ENCODE measurements at regions not wholly inside any gene's neighbourhood (a gene's known extent, or its start where the extent isn't known, plus 50 kb on each side); places are given as distances from the start of the nearest gene placed in this dataset.

DNA sequence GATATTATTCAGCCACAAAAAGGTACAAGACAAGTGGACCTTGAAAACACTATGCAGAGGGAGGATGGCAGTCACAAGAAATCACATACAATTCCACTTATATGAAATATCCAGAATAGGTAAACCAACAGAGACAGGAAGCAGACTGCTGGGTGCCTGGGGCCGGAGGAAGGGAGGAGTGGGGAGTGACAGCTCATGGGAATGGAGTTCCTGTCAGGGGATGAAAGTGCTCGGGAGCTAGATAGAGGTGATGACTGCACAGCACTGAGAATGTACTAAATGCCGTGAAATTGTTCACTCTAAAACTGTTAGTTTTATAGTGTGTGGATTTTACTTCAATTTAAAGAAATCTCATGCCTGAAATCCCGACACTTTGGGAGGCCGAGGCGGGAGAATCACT is 74.2 kb upstream of the MED9 start:
- Mint-ChIP-seq H3K4me1 (peaks cover 52% of the 10 kb centered on the region), H3K9me3 (ENCODE audit: insufficient read depth) (no peaks in the 10 kb centered on the region), H3K27ac (peak overlapping the region; percentile 37), H3K27me3 (no peaks in the 10 kb centered on the region), H3K4me3 (peak overlapping the region; percentile 37)
- DNase-seq (no peak), ATAC-seq (ENCODE audit: low read depth) (no peak)
- Histone ChIP-seq H3K27ac (ENCODE audit: low read length in 2 of 2) (no peak overlapping the region), H3K27me3 (replicated peaks in 1 of 4; ENCODE audit: control extremely low read depth in 1 of 4, control insufficient read depth in 3 of 4, insufficient read depth in 4 of 4, low read length in 3 of 4) (no peaks in the 10 kb centered on the region), H3K36me3 (replicated peaks in 1 of 2; ENCODE audit: control extremely low read depth in 1 of 2, control insufficient read depth in 1 of 2, extremely low read depth in 1 of 2, insufficient read depth in 2 of 2, low read length in 1 of 2) (no peaks in the 10 kb centered on the region), H3K9me3 (ENCODE audit: control extremely low read depth in 1 of 3, control insufficient read depth in 2 of 3, insufficient read depth in 1 of 3, low read length in 2 of 3) (peaks cover 0 to 9% (median 0%) of the 10 kb centered on the region in 3 donors), H3K4me1 (ENCODE audit: control insufficient read depth in 2 of 2, insufficient read depth in 2 of 2, low read length in 2 of 2) (peaks cover 37 to 51% of the 10 kb centered on the region in 2 donors), H3K4me3 (ENCODE audit: control extremely low read depth in 1 of 5, extremely low read depth in 1 of 5, insufficient read depth in 1 of 5, low read depth in 2 of 5, low read length in 4 of 5) (no peak overlapping the region), H2AFZ (ENCODE audit: insufficient read depth, low read depth, low read length, poor library complexity, severe bottlenecking) (no peak overlapping the region), H3K79me2 (ENCODE audit: control insufficient read depth, insufficient read depth, low read length) (no peaks in the 10 kb centered on the region), H3K9ac (ENCODE audit: low read length) (no peak overlapping the region), H4K20me1 (ENCODE audit: control insufficient read depth, insufficient read depth, low read length, poor library complexity, severe bottlenecking) (no peaks in the 10 kb centered on the region), H3K4me2 (replicated peaks; ENCODE audit: low read depth, low read length, poor library complexity, severe bottlenecking) (no peak overlapping the region)
- intact Hi-C loops (cut with micrococcal nuclease) = no loop called here
- CTCF ChIA-PET = interaction anchor here (1.7 kb wide), 1 partner anchor 47 kb away, joined by 4 read pairs; no protein-coding TSS in a partner anchor
- 19% methylated on average over 2 of the region's 6 CpGs for WGBS (ENCODE audit: insufficient coverage)
- TF ChIP-seq EZH2 (IDR thresholded peaks at IDR 0.05; ENCODE audit: borderline replicate concordance, insufficient read depth, low read depth, low read length, poor library complexity, severe bottlenecking) = no peak
- TF ChIP-seq, protein P1, sequence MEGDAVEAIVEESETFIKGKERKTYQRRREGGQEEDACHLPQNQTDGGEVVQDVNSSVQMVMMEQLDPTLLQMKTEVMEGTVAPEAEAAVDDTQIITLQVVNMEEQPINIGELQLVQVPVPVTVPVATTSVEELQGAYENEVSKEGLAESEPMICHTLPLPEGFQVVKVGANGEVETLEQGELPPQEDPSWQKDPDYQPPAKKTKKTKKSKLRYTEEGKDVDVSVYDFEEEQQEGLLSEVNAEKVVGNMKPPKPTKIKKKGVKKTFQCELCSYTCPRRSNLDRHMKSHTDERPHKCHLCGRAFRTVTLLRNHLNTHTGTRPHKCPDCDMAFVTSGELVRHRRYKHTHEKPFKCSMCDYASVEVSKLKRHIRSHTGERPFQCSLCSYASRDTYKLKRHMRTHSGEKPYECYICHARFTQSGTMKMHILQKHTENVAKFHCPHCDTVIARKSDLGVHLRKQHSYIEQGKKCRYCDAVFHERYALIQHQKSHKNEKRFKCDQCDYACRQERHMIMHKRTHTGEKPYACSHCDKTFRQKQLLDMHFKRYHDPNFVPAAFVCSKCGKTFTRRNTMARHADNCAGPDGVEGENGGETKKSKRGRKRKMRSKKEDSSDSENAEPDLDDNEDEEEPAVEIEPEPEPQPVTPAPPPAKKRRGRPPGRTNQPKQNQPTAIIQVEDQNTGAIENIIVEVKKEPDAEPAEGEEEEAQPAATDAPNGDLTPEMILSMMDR (IDR thresholded peaks at IDR 0.05) = no peak
- POLR2A ChIA-PET = no interaction called here

DNA sequence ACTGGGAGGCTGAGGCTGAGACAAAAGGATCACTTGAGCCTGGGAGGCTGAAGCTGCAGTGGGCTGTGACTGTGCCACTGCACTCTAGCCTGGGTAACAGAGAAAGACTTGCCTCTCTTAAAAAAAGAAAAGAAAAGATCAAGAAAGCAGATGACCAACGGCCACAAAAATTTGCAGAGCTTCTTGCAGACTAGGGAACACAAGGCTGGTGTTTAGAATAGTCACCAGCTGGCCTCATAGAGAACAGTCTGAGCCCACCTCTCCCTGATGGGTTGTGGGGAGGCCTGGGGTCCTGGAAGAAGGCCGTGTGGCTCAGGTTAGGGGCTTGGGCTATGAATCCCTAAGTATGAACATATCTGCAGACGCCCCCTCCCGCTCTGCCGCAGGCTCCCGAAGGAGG is 73.7 kb upstream of the MED9 start:
- peak overlapping the region; percentile 95 for H3K27ac Mint-ChIP-seq
- peaks cover 52% of the 10 kb centered on the region for H3K4me1 Mint-ChIP-seq
- Histone ChIP-seq H3K9ac (ENCODE audit: low read length) (peak overlapping the region; percentile 43), H3K27me3 (replicated peaks in 1 of 4; ENCODE audit: control extremely low read depth in 1 of 4, control insufficient read depth in 3 of 4, insufficient read depth in 4 of 4, low read length in 3 of 4) (no peaks in the 10 kb centered on the region), H3K79me2 (ENCODE audit: control insufficient read depth, insufficient read depth, low read length) (no peaks in the 10 kb centered on the region), H3K4me1 (ENCODE audit: control insufficient read depth in 2 of 2, insufficient read depth in 2 of 2, low read length in 2 of 2) (peaks cover 37 to 51% of the 10 kb centered on the region in 2 donors), H3K36me3 (replicated peaks in 1 of 2; ENCODE audit: control extremely low read depth in 1 of 2, control insufficient read depth in 1 of 2, extremely low read depth in 1 of 2, insufficient read depth in 2 of 2, low read length in 1 of 2) (no peaks in the 10 kb centered on the region), H2AFZ (ENCODE audit: insufficient read depth, low read depth, low read length, poor library complexity, severe bottlenecking) (peak overlapping the region; percentile 74), H3K4me2 (replicated peaks; ENCODE audit: low read depth, low read length, poor library complexity, severe bottlenecking) (peak overlapping the region; percentile 77), H4K20me1 (ENCODE audit: control insufficient read depth, insufficient read depth, low read length, poor library complexity, severe bottlenecking) (no peaks in the 10 kb centered on the region), H3K4me3 (ENCODE audit: control extremely low read depth in 1 of 5, extremely low read depth in 1 of 5, insufficient read depth in 1 of 5, low read depth in 2 of 5, low read length in 4 of 5) (peak overlapping the region in 1 of 5 experiments; percentile 32), H3K9me3 (ENCODE audit: control extremely low read depth in 1 of 3, control insufficient read depth in 2 of 3, insufficient read depth in 1 of 3, low read length in 2 of 3) (peaks cover 0 to 9% (median 0%) of the 10 kb centered on the region in 3 donors), H3K27ac (ENCODE audit: low read length in 2 of 2) (peak overlapping the region; percentile 59 to 62)
- ChIA-PET CTCF (interaction anchor here (1.7 kb wide), 1 partner anchor 48 kb away, joined by 4 read pairs; no protein-coding TSS in a partner anchor), POLR2A (no interaction called here)
- intact Hi-C loops (cut with micrococcal nuclease) = no loop called here
- no peak for TF ChIP-seq EZH2 (IDR thresholded peaks at IDR 0.05; ENCODE audit: borderline replicate concordance, insufficient read depth, low read depth, low read length, poor library complexity, severe bottlenecking)
- TF ChIP-seq, protein P1 (IDR thresholded peaks at IDR 0.05) = no peak
- WGBS (ENCODE audit: insufficient coverage) = 44% methylated on average over 6 of the region's 6 CpGs
- DNase-seq (no peak), ATAC-seq (ENCODE audit: low read depth) (no peak)
- no peaks in the 10 kb centered on the region for H3K9me3 Mint-ChIP-seq (ENCODE audit: insufficient read depth)
- H3K27me3 Mint-ChIP-seq = no peaks in the 10 kb centered on the region
- peak overlapping the region; percentile 81 for H3K4me3 Mint-ChIP-seq
